ENCODE measurements at regions not wholly inside any gene's neighbourhood (a gene's known extent, or its start where the extent isn't known, plus 50 kb on each side); places are given as distances from the start of the nearest gene placed in this dataset.

DNA sequence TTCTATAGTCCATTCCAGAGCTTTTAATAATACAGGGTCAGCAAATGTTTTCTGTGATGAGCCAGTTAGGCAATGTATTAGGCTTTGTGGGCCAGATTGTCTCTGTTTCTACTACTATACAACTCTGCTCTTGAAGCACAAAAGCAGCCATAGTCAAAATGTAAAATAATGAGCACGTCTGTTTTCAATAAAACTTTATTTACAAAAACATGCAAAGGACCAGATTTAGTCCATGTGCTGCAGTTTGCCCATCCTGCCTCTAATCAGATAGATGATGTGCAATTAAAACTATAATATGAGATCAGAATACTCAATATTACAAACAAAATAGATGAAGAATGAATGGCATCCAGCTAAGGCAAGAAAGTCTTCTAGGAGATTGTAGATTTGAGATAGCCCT lies 127.8 kb upstream of the FRMPD4 start:
- TF ChIP-seq, protein P1, sequence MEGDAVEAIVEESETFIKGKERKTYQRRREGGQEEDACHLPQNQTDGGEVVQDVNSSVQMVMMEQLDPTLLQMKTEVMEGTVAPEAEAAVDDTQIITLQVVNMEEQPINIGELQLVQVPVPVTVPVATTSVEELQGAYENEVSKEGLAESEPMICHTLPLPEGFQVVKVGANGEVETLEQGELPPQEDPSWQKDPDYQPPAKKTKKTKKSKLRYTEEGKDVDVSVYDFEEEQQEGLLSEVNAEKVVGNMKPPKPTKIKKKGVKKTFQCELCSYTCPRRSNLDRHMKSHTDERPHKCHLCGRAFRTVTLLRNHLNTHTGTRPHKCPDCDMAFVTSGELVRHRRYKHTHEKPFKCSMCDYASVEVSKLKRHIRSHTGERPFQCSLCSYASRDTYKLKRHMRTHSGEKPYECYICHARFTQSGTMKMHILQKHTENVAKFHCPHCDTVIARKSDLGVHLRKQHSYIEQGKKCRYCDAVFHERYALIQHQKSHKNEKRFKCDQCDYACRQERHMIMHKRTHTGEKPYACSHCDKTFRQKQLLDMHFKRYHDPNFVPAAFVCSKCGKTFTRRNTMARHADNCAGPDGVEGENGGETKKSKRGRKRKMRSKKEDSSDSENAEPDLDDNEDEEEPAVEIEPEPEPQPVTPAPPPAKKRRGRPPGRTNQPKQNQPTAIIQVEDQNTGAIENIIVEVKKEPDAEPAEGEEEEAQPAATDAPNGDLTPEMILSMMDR (IDR thresholded peaks at IDR 0.05; ENCODE audit: insufficient read depth, low read length, missing control alignments) = no peak
- CTCF ChIA-PET = no interaction called here

DNA sequence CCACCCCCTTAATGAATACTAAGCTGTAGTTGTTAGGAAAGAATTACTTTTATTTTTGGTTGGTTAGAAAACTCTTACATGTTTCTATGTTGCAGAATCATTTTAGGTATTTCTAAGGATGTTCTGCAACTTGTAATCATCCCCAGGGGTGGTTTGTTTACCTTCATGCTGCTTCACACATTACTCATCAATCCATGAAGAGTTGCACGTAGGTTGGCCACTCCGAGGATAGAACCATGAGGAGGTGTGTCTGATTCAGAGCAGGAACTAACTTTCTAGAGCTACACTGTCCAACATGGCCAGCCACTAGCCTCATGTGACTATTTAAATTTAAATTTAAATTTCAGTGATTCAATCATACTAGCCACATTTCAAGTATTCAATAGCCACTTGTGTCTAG lies 127.2 kb upstream of the FRMPD4 start:
- ChIA-PET POLR2A (no interaction called here), CTCF (no interaction called here)
- TF ChIP-seq, protein P1 (IDR thresholded peaks at IDR 0.05; ENCODE audit: insufficient read depth, low read length, missing control alignments) = no peak
- DNase-seq (ENCODE audit: low read depth, low spot score) = no peak
- H3K4me3 ChIP-seq (ENCODE audit: low read depth, low read length) = no peak overlapping the region

More for the DNA sequence above, 127.8 kb upstream of the FRMPD4 start:
- no peak overlapping the region for H3K4me3 ChIP-seq (ENCODE audit: low read depth, low read length)
- POLR2A ChIA-PET = no interaction called here
- no peak for DNase-seq (ENCODE audit: low read depth, low spot score)

DNA sequence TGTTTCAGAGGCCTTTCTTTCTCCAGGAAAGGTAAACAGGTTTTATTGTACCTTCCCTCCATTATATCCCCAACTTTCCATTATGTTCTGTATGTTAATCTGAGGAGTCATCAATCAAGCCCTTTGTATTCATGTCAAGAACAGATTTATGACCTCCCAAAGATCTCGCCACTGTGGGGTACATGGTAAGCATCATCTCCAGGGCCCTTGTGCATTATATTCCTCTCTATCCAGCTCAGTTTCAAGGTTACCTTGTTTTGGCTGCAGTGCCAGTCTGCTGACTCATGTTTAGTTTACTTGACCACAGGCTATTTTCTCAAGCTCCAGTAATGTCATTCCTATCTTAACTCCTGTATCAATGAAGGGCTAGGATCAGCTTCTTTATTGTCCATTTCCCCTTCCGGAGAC lies 125.1 kb upstream of the FRMPD4 start:
- CTCF ChIA-PET = no interaction called here
- DNase-seq (ENCODE audit: low read depth, low spot score) = no peak
- POLR2A ChIA-PET = no interaction called here
- TF ChIP-seq, protein P1 (IDR thresholded peaks at IDR 0.05; ENCODE audit: insufficient read depth, low read length, missing control alignments) = no peak
- no peak overlapping the region for H3K4me3 ChIP-seq (ENCODE audit: low read depth, low read length)

DNA sequence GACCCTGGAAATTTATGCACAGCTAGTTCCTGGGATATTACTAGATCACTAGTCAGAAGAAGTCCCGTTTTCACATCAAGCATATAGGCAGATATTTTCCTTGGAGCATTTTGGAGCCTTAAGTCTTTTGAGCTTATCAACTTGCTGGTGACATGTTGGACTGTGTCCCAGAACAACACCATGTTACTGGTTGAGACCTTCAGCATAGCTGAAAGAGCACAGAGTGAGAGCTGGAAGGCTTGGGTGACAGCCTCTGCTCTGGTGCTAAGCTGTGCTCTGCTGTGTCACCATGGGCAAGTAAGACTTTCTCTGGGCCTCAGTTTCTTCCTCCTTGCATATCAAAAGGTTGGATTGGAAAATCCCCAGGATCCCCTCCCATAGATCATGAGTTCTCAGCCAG lies 116.6 kb upstream of the FRMPD4 start:
- ChIA-PET CTCF (no interaction called here), POLR2A (no interaction called here)
- TF ChIP-seq, protein P1 (IDR thresholded peaks at IDR 0.05; ENCODE audit: insufficient read depth, low read length, missing control alignments) = no peak
- H3K4me3 ChIP-seq (ENCODE audit: low read depth, low read length) = no peak overlapping the region
- DNase-seq (ENCODE audit: low read depth, low spot score) = no peak

DNA sequence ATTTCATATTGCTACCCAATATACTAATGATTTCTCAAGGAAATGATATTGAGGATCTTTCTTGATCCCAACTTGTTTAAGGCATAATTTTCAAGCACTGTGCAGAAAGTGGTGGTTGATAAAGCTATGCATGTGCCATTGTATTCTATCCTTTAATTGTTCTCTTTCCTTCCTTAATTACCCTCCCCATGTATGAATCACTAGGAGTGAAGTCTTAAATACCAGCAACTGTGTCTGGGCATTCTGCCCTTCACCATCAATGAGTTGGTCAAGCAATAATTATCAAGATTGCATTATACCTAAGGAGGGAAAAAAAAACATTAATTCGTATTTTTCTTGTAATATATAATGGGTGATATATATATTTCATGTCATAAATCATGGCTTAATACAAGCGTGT lies 111.8 kb upstream of the FRMPD4 start:
- POLR2A ChIA-PET = no interaction called here
- no peak for DNase-seq (ENCODE audit: low read depth, low spot score)
- CTCF ChIA-PET = no interaction called here
- no peak overlapping the region for H3K4me3 ChIP-seq (ENCODE audit: low read depth, low read length)
- TF ChIP-seq, protein P1 (IDR thresholded peaks at IDR 0.05; ENCODE audit: insufficient read depth, low read length, missing control alignments) = no peak

DNA sequence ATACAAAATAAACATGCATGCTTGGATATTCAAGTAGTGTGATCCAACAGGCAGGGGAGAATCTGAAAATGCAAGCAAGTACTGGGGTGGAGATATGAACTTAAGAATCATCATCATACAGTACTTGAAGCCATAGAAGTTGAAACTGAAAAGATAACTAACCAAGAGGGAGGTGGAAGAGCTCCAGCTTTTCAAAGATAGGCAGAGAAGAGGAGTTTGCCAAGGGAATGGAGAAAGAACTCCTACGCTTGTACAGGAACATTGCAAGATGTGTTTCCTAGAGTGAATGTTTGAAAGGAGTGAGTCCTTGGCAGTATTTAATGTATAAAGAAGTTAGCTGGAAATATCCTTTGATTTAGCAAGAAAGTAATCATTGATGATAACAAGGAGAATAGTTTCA lies 106.2 kb upstream of the FRMPD4 start:
- DNase-seq (ENCODE audit: low read depth, low spot score) = no peak
- TF ChIP-seq, protein P1 (IDR thresholded peaks at IDR 0.05; ENCODE audit: insufficient read depth, low read length, missing control alignments) = no peak
- ChIA-PET CTCF (no interaction called here), POLR2A (no interaction called here)
- no peak overlapping the region for H3K4me3 ChIP-seq (ENCODE audit: low read depth, low read length)

All from AG04449 (cell line).